ENCODE measurements at regions not wholly inside any gene's neighbourhood (a gene's known extent, or its start where the extent isn't known, plus 50 kb on each side); places are given as distances from the start of the nearest gene placed in this dataset.

- intact Hi-C loops (cut with DNase I): no loop called here
- DNase-seq: no peak
- H3K4me3 ChIP-seq (replicated peaks in 1 of 3): no peak overlapping the region
- H3K4me1 ChIP-seq: no peaks in the 10 kb centered on the region
- no peak overlapping the region for H3K27ac ChIP-seq
- no peak for TF ChIP-seq CTCF (IDR thresholded peaks at IDR 0.05)
- TF ChIP-seq POLR2A (IDR thresholded peaks at IDR 0.05): no peak
- WGBS, 2 donors: 72 to 73% methylated on average over 5 of the region's 5 CpGs
- H3K9me3 ChIP-seq: no peaks in the 10 kb centered on the region
- no peaks in the 10 kb centered on the region for H3K27me3 ChIP-seq
- no peaks in the 10 kb centered on the region for H3K36me3 ChIP-seq
These were observed 484.8 kb downstream of the MBD2 start for GRCh38 chr18:53739700-53740099.

GRCh38 chr18:53735526-53735925, 488.9 kb downstream of the MBD2 start:
- H3K9me3 ChIP-seq: no peaks in the 10 kb centered on the region
- H3K27me3 ChIP-seq: no peaks in the 10 kb centered on the region
- H3K4me1 ChIP-seq: no peaks in the 10 kb centered on the region
- H3K27ac ChIP-seq: no peak overlapping the region
- intact Hi-C loops (cut with DNase I): no loop called here
- DNase-seq: no peak
- no peak overlapping the region for H3K4me3 ChIP-seq (replicated peaks in 1 of 3)
- no peak for TF ChIP-seq POLR2A (IDR thresholded peaks at IDR 0.05)
- no peak for TF ChIP-seq CTCF (IDR thresholded peaks at IDR 0.05)
- H3K36me3 ChIP-seq: no peaks in the 10 kb centered on the region
- WGBS, 2 donors: 71 to 76% methylated on average over 1 of the region's 1 CpG

- no peak for DNase-seq
- TF ChIP-seq POLR2A (IDR thresholded peaks at IDR 0.05): no peak
- no peak for TF ChIP-seq CTCF (IDR thresholded peaks at IDR 0.05)
- 33 to 35% methylated on average over 3 of the region's 3 CpGs for WGBS, 2 donors
- intact Hi-C loops (cut with DNase I): no loop called here
- Histone ChIP-seq H3K36me3 (no peaks in the 10 kb centered on the region), H3K9me3 (no peaks in the 10 kb centered on the region), H3K4me3 (replicated peaks in 1 of 3) (no peak overlapping the region), H3K4me1 (no peaks in the 10 kb centered on the region), H3K27me3 (no peaks in the 10 kb centered on the region), H3K27ac (no peak overlapping the region)
These were observed 509.1 kb downstream of the MBD2 start for GRCh38 chr18:53715243-53715853.

GRCh38 chr18:53710080-53710479, 514.4 kb downstream of the MBD2 start:
- TF ChIP-seq POLR2A (IDR thresholded peaks at IDR 0.05): no peak
- TF ChIP-seq CTCF (IDR thresholded peaks at IDR 0.05): no peak
- H3K27ac ChIP-seq: no peak overlapping the region
- no peaks in the 10 kb centered on the region for H3K9me3 ChIP-seq
- no peak for DNase-seq
- H3K27me3 ChIP-seq: no peaks in the 10 kb centered on the region
- no peaks in the 10 kb centered on the region for H3K36me3 ChIP-seq
- 89 to 95% methylated on average over 2 of the region's 2 CpGs for WGBS, 2 donors
- H3K4me1 ChIP-seq: no peaks in the 10 kb centered on the region
- H3K4me3 ChIP-seq (replicated peaks in 1 of 3): no peak overlapping the region
- intact Hi-C loops (cut with DNase I): no loop called here

- Histone ChIP-seq H3K36me3 (no peaks in the 10 kb centered on the region), H3K4me1 (no peaks in the 10 kb centered on the region), H3K27ac (no peak overlapping the region), H3K9me3 (no peaks in the 10 kb centered on the region), H3K4me3 (replicated peaks in 1 of 3) (no peak overlapping the region), H3K27me3 (no peaks in the 10 kb centered on the region)
- no peak for TF ChIP-seq CTCF (IDR thresholded peaks at IDR 0.05)
- TF ChIP-seq POLR2A (IDR thresholded peaks at IDR 0.05): no peak
- DNase-seq: no peak
- 91 to 94% methylated on average over 2 of the region's 2 CpGs for WGBS, 2 donors
- intact Hi-C loops (cut with DNase I): no loop called here
These were observed 522.0 kb downstream of the MBD2 start for GRCh38 chr18:53702480-53702879.

All from thyroid gland (tissue), 4 donors.